ENCODE measurements at regions not wholly inside any gene's neighbourhood (a gene's known extent, or its start where the extent isn't known, plus 50 kb on each side); places are given as distances from the start of the nearest gene placed in this dataset.
"Not testable (repeated sequence)": the region's sequence is repeated elsewhere in the genome, so short reads cannot be mapped to it uniquely, and the experiment has no call there.

DNA sequence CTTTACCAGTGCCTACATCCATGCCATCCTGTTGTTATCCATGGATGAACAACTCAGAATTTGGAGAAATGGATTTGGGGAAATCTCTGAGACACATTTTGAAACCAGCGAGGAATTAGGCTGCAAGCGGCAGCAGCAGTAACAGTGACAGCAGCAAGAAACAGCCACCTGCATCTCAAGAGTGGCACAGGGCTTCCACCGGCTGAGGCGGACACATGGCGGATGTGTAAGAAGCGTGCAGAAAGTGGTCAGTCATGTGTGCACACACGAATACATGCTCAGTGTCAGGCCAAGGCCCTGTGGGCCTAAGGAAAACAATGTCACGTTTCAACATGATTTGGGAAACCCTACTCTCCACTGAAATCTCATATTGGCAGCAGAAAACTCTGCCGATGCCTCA is 344.0 kb downstream of the ANAPC1 start:
- not testable (repeated sequence) for H3K27ac ChIP-seq, H3K4me3 ChIP-seq

GRCh38 chr2:111542120-111542774 is 341.7 kb downstream of the ANAPC1 start:
- H3K4me3 ChIP-seq, H3K27ac ChIP-seq: not testable (repeated sequence)

- H3K27ac ChIP-seq, H3K4me3 ChIP-seq: not testable (repeated sequence)
These were observed 340.0 kb downstream of the ANAPC1 start for GRCh38 chr2:111544006-111544405.

- H3K27ac ChIP-seq = not testable (repeated sequence)
These were observed 338.1 kb downstream of the ANAPC1 start for GRCh38 chr2:111545723-111546431.

DNA sequence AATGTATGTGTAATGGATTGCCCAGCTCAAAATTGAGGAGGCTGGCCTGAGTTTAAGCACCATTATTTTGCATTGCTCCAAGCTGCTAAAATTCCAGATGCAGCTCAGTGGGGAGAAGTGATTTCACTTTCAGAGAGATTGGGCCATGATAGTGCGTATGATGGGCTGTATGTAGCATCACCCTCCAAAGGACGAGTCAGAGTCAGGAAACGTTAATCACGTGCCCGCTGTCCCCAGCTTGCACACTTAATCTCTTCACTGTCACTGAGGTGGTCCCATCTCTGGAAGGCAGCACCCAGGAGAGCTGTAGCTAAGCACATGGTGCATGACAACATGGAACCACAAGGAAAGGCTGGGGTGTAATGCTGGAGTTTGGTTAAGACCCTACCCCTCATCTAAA is 337.4 kb downstream of the ANAPC1 start:
- not testable (repeated sequence) for H3K27ac ChIP-seq, H3K4me3 ChIP-seq

More at GRCh38 chr2:111545723-111546431, 338.1 kb downstream of the ANAPC1 start:
- not testable (repeated sequence) for H3K4me3 ChIP-seq

DNA sequence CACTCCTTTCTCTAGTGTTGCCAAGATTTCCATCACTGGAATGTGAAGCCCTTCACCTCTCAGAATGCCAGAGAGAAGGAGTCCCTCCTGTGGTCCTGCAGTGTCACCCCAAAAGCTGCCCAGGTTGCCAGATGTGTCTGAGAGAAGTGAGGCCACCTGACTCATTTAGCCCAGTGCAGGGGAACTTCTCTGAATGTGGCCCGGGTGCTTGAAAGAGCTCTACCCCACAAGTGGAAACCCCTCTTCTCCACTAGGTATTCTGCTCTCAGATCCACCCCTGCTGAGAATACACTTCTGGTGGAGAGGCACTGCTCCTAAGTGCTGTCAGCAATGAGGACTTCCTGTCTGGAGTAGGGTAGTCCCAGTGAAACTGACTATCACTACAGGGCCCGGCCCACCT is 334.8 kb downstream of the ANAPC1 start:
- not testable (repeated sequence) for H3K4me3 ChIP-seq, H3K27ac ChIP-seq

GRCh38 chr2:111551428-111551827 is 332.6 kb downstream of the ANAPC1 start:
- not testable (repeated sequence) for H3K27ac ChIP-seq, H3K4me3 ChIP-seq

- H3K4me3 ChIP-seq, H3K27ac ChIP-seq: not testable (repeated sequence)
These were observed 331.4 kb downstream of the ANAPC1 start for GRCh38 chr2:111552625-111553024.

DNA sequence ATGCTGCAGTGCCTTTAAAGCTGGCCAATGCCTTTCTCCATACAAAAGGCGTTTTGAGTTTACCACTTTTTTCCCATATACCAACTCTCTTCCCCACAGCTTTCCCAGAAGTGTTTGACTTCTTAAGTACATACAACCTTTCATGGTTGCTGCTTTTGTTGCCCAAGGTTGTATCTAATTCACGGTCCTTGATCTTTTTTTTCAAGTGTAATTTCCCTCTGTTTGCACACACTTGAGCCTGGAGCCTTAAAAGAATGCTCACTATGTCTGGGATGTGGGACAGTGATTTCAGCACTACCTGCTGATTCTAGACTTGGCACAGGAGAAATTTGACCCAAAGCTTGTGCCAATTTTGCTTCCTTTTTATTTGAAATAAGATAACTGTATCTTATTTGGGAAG is 324.7 kb downstream of the ANAPC1 start:
- H3K27ac ChIP-seq, H3K4me3 ChIP-seq: not testable (repeated sequence)

DNA sequence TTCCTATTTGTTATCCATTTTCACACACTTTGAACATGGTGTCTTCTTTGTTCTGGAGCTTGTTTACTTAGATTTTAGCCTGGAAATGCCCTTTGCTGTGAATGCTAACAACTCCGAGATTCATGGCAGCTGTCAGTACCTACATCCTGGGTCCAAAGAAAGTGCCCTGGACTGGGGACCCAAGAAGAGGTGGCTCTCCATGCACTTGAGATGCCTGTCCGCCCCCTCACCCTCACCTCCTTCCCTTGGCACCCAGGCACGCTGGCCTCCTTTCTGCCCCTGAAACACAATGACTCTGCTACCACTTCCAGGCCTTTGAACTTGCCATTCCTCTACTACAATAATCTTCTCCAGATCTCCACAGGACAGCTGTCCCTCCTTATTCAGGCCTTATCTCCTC is 324.2 kb downstream of the ANAPC1 start:
- not testable (repeated sequence) for H3K4me3 ChIP-seq, H3K27ac ChIP-seq

DNA sequence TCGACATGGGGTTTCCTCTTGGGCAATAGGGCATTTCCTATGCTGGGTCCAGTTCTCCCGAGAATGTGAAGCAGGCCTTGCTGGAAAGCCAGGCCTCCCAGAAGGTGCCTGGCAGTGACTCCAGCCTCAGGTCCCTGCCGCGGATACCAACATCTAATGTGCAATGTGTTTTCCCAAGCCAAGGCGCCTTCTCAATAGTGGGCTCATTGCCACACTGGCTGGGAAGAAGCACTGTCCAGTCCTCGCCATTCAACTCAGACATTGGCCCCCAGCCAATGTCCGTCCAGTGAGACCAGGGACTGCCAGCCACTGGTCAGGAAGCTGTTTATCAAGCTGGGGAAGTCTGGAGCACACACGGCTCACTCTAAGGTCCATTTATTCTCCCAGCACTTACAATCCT is 317.9 kb downstream of the ANAPC1 start:
- not testable (repeated sequence) for H3K27ac ChIP-seq, H3K4me3 ChIP-seq

DNA sequence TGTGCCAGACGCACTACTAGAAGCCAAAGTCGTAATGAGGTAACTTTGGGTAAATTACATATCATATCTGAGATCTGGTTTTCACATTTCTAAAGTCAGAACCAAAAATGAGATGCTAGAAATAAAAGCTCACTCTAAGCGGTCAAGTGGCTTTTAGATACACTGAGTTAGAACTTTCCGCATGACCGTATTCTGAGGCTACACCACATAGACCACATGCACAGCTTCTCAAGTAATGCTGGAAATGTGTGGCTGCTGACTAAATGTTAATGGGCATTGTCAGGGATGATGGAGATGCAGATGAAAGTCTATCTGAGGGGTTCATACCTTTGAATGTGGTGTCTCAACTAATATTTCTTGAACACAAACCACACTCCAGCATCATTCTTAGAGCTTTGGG is 316.8 kb downstream of the ANAPC1 start:
- H3K27ac ChIP-seq, H3K4me3 ChIP-seq: not testable (repeated sequence)

- H3K27ac ChIP-seq, H3K4me3 ChIP-seq: not testable (repeated sequence)
These were observed 314.4 kb downstream of the ANAPC1 start for GRCh38 chr2:111569356-111570199.

GRCh38 chr2:111570300-111571114 is 313.5 kb downstream of the ANAPC1 start:
- not testable (repeated sequence) for H3K4me3 ChIP-seq, H3K27ac ChIP-seq

DNA sequence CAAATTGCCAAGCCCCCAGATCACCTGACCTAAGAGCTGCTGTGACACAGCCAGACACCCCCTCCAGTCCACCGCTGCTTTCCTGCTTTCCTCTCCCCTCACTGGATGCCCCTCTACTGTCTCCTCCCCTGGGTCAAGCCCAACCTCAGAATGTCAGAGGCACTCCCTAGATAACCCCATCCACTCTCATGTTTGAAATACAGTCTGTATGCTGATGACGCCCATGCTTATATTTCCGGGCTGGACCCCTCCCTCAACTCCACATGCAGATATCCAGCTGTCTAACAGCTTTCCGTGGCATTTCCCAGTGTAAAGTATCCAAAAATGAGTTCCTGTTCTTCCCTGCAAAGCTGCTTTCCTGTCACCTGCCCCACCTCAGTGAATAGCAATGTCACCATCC is 309.2 kb downstream of the ANAPC1 start:
- not testable (repeated sequence) for H3K27ac ChIP-seq, H3K4me3 ChIP-seq

DNA sequence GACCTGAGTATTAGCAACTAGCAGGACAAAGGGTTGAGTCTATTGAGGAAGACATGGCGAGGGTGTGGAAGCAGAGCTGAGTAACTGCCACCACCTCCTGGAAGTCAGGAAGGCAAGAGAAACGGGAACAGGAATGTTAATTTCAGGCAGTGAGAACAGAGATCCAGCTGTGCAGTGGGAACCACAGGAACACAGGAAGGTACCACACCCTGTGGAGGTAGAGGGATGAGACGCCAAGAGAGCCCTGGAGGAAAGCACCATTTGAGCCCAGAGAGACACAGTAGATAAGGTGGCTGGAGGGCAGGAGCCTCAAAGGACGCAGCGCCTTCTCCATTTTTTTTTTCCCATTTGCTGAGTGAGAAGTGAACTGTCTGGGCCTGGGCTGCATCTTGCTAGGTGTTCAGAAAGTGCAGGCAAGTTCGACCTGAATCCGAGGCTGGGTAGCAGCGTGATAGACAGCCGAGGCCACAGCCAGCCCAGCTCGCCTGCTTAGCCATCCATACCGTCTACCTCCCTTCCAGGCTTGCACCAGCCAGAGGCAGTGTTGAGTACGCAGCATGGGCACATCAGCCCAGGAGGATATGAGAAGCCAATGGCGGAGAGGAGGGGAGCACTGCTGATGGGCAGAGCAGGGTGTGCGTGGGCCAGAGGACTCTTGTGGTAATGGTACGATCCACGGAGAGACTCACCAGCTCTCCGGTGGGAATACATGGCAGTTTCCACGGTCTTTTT is 306.7 kb downstream of the ANAPC1 start:
- not testable (repeated sequence) for H3K4me3 ChIP-seq, H3K27ac ChIP-seq

GRCh38 chr2:111579500-111580134 is 304.4 kb downstream of the ANAPC1 start:
- H3K4me3 ChIP-seq, H3K27ac ChIP-seq: not testable (repeated sequence)

GRCh38 chr2:111580616-111581015 is 303.4 kb downstream of the ANAPC1 start:
- H3K4me3 ChIP-seq, H3K27ac ChIP-seq: not testable (repeated sequence)

DNA sequence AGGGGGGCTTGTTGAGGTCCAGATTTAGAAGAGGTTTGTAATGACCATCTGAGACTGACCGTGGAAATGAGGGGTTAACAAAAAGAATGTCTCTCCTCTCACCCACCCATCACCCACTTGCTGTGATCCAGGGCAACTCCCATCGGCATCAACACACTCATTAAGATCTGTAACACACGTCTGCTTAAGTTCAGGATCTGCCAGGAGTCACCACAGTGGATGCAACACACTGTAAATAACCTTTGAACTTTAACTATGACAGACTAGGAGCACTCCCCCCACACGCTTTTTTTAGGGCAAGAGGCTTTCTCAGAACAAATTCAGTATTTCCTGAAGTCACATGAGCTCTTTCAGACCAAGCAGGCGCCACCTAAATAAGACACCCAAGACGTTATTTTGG is 301.9 kb downstream of the ANAPC1 start:
- not testable (repeated sequence) for H3K4me3 ChIP-seq, H3K27ac ChIP-seq

All from skin epidermis (tissue), 12 donors.